Stimulated activated naive B cell treated with anti-CD40 and anti-IgM and Interleukin-4, amounts not matched to agents 10 μg/mL and 1 μg/mL and 100 μg/mL, for 72 hours (primary cell): ENCODE measurements at regions not wholly inside any gene's neighbourhood (a gene's known extent, or its start where the extent isn't known, plus 50 kb on each side); places are given as distances from the start of the nearest gene placed in this dataset.

ENCODE experiments used
- ATAC-seq, 2 donors: fragments of 150-1000 bp; cut with Tn5 transposase; replicated peaks; 2 replicates each; pipeline ENCODE4 v1.10.0; 2021; ENCODE audit warnings: moderate library complexity in 1 of 2
- DNase-seq: peaks from one replicate; pipeline ENCODE4 v3.0.0; 2021
- H3K27ac Mint-ChIP-seq: one replicate; pipeline ENCODE4 v1.8.0; 2022; ENCODE audit warnings: mild to moderate bottlenecking, mixed read lengths
- H3K27me3 Mint-ChIP-seq, 2 donors: one replicate each; pipeline ENCODE4 v1.8.0; 2022; ENCODE audit warnings: mixed read lengths in 2 of 2
- H3K36me3 Mint-ChIP-seq, 2 donors: one replicate each; pipeline ENCODE4 v1.8.0; 2022; ENCODE audit warnings: mixed read lengths in 2 of 2, mild to moderate bottlenecking in 1 of 2
- H3K4me1 Mint-ChIP-seq, 2 donors: one replicate each; pipeline ENCODE4 v1.8.0; 2022; ENCODE audit warnings: mixed read lengths in 2 of 2, mild to moderate bottlenecking in 1 of 2
- H3K4me3 Mint-ChIP-seq, 2 donors: one replicate each; pipeline ENCODE4 v1.8.0; 2022; ENCODE audit warnings: mild to moderate bottlenecking in 2 of 2, mixed read lengths in 2 of 2, moderate library complexity in 1 of 2
- H3K9me3 Mint-ChIP-seq, 2 donors: one replicate each; pipeline ENCODE4 v1.8.0; 2022; ENCODE audit warnings: mixed read lengths in 2 of 2, mild to moderate bottlenecking in 1 of 2

DNA sequence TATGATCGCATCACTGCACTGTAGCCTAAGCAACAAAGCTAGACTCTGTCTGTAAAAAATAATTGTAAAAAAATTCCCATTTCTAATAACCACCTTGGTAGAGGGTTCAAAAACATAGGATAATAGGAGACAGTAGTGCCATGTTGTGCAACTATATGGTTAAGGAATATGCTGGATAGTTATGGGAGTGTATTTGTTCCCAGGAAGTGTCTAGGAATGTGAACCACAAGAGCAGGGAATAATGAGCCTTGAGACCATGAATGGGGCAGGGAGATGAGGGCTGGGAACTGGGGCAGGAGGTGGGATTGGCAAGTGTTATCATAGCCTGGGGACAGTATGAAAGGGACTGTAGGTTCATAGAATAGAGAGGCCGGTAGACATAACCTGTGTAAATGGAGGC lies 50.4 kb downstream of the RUSC2 start:
- no peak overlapping the region for H3K4me3 Mint-ChIP-seq
- H3K4me1 Mint-ChIP-seq, result peaks cover 0 to 7% of the 10 kb centered on the region in 2 donors
- H3K36me3 Mint-ChIP-seq, result no peaks in the 10 kb centered on the region

DNA sequence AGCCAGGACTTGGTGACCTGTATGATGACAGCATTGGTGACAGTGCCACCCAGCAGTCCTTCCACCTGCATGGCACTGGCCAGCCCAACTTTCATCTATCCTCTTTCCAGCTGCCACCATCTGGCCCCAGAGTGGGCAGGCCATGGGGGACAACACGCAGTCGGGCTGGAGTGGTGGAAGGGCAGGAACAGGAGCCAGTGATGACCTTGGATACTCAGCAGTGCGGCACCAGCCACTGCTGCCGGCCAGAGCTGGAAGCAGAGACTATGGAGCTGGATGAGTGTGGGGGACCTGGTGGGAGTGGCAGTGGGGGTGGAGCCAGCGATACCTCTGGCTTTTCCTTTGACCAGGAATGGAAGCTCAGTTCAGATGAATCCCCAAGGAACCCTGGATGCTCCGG lies 56.9 kb downstream of the RUSC2 start:
- Mint-ChIP-seq H3K4me1 (no peaks in the 10 kb centered on the region), H3K4me3 (no peak overlapping the region), H3K9me3 (no peaks in the 10 kb centered on the region), H3K27me3 (peaks cover 0 to 7% of the 10 kb centered on the region in 2 donors), H3K36me3 (no peaks in the 10 kb centered on the region), H3K27ac (no peak overlapping the region)
- DNase-seq (no peak), ATAC-seq (no peak)

More for the DNA sequence above, 50.4 kb downstream of the RUSC2 start:
- H3K9me3 Mint-ChIP-seq, result no peaks in the 10 kb centered on the region
- H3K27ac Mint-ChIP-seq, result no peak overlapping the region
- no peak for DNase-seq
- H3K27me3 Mint-ChIP-seq, result peaks cover 0 to 11% of the 10 kb centered on the region in 2 donors
- no peak for ATAC-seq

DNA sequence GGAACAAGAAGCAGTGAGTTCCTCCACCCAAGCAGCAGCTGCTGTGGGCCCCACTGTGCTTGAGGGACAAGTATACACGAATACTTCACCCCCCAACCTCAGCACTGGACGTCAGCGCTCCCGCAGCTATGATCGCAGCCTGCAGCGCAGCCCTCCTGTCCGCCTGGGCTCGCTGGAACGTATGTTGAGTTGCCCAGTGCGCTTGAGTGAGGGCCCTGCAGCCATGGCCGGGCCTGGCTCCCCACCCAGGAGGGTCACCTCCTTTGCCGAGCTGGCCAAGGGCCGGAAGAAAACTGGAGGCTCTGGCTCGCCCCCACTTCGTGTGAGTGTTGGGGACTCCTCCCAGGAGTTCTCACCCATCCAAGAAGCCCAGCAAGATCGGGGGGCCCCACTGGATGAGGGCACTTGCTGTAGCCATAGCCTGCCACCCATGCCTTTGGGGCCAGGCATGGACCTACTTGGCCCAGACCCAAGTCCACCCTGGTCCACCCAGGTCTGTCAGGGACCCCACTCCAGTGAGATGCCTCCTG lies 57.1 kb upstream of the TESK1 start:
- ATAC-seq, result no peak
- Mint-ChIP-seq H3K9me3 (no peaks in the 10 kb centered on the region), H3K4me3 (no peak overlapping the region), H3K4me1 (no peaks in the 10 kb centered on the region), H3K27ac (no peak overlapping the region), H3K36me3 (no peaks in the 10 kb centered on the region), H3K27me3 (peaks cover 0 to 7% of the 10 kb centered on the region in 2 donors)
- DNase-seq, result no peak

DNA sequence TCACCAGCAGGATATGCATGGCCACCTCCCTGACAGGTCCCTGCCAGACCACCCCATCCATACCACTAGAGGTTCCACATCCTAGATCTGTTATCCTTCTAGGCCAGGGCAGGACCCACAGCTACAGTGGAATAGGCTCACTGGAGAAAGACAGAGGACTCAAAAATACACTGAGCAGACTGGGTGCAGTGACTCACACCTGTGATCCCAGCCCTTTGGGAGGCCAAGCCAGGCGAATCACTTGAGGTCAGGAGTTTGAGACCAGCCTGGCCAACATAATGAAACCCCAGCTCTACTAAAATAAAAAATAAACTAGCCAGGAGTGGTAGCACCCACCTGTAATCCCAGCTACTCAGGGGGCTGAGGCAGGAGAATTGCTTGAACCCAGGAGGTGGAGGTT lies 56.5 kb upstream of the TESK1 start:
- Mint-ChIP-seq H3K27ac (no peak overlapping the region), H3K4me3 (no peak overlapping the region), H3K27me3 (peaks cover 0 to 7% of the 10 kb centered on the region in 2 donors), H3K9me3 (no peaks in the 10 kb centered on the region), H3K36me3 (no peaks in the 10 kb centered on the region), H3K4me1 (no peaks in the 10 kb centered on the region)
- no peak for ATAC-seq
- DNase-seq, result no peak

DNA sequence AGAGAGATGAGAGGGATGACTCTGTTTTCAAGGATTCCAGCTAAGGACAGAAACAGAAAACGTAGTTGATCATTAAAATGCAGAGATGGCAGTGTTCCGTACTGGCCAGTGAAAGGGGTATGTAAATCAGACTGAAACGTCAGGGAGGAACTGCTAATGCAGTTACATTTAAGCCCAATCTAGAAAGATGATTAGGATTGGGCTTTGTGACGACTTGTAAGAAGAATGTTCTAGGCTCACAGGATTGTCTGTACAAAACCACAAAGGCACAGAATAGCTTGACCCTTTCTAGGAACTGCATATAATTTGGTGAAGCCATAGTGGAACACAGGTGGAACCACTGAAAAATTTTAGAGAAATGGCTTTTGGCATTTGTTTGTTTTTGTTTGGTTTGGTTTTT lies 55.6 kb upstream of the TESK1 start:
- ATAC-seq, result no peak
- Mint-ChIP-seq H3K27me3 (peaks cover 0 to 7% of the 10 kb centered on the region in 2 donors), H3K9me3 (no peaks in the 10 kb centered on the region), H3K4me3 (no peak overlapping the region), H3K27ac (no peak overlapping the region), H3K4me1 (no peaks in the 10 kb centered on the region), H3K36me3 (no peaks in the 10 kb centered on the region)
- DNase-seq, result no peak

DNA sequence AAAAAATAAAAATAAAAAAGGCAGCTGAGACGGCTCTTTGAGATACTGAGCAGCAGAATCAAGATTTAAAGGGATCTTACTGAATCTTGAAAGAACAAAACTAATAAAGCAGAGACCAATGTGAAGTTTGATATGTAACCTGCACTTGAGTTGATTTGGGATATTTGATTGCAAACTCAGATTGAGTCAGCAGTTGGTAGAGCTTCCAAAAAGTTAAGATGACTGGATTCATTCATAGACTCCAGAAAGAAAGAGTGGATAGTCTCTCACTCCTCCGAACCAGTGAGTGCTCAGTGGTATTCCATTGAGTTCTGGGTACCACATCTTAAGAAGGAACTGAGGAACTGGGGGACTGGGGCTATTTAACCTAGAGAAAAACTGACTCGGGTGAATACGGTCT lies 52.7 kb upstream of the TESK1 start:
- ATAC-seq (no peak), DNase-seq (no peak)
- Mint-ChIP-seq H3K27me3 (peaks cover 0 to 7% of the 10 kb centered on the region in 2 donors), H3K36me3 (no peaks in the 10 kb centered on the region), H3K9me3 (no peaks in the 10 kb centered on the region), H3K27ac (no peak overlapping the region), H3K4me1 (peaks cover 0 to 2% of the 10 kb centered on the region in 2 donors), H3K4me3 (no peak overlapping the region)

DNA sequence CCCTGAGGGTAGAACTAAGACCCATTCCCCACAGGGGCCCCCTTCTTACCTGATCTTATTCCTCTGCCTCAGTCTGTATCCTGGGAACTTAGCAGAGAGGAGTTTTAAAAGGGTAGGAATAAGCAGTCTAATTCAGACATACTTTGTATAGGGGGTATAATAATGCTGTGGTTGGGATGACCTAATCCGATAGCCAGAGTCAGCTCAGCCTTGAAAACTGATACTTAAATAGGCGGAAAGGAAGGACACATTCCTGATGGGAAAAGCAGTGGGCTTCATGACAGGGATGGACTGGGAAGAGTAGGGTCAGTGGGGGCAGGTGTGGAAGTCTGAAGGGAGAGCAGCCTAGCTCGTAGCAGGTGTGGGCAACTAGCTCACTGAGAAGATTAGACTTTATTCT lies 52.2 kb upstream of the TESK1 start:
- no peak overlapping the region for H3K4me3 Mint-ChIP-seq
- no peak overlapping the region for H3K27ac Mint-ChIP-seq
- no peak for DNase-seq
- peaks cover 0 to 7% of the 10 kb centered on the region in 2 donors for H3K27me3 Mint-ChIP-seq
- H3K36me3 Mint-ChIP-seq, result no peaks in the 10 kb centered on the region
- peaks cover 0 to 2% of the 10 kb centered on the region in 2 donors for H3K4me1 Mint-ChIP-seq
- ATAC-seq, result no peak
- H3K9me3 Mint-ChIP-seq, result no peaks in the 10 kb centered on the region

DNA sequence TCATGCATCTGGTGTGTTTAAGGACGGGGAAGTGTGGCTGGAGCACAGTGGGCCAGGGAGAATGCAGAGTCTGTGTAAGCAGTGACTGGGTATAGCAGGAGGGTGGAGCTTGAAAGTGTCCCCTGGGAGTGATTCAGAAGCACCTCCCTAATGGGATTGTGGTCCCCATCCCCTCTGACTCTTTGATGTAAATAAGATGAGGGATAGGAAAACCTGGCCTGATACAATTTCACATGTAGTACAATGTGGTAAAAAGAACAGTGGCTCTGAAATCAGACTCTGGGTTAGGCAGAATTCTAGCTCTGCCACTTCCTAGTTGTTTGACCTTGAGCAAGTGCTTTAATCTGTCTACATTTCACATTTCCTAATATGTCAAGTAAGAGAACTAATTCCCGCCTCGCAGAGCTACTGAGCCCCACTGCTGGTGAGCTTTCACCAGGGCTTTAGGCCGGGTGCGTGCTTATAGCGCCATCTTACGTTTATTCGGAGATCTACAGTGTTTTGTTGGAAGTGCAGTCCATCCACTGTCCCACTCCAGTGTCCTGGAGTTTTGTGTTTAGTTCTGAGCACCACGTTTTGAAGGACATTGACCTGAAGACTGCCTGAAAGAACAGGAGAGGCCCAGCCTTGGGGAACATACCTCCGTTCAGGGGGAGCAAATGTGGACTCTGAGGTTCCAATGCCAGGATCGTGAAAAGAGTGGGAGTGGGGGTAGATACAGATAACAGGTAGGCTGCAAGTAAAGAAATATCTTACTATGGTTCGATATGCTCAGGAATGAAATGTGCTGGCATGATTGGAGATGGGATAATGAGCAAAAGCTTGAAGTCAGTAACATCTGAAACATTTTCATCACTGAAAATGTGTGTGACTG lies 51.2 kb upstream of the TESK1 start:
- ATAC-seq (peak; percentile 80 to 84), DNase-seq (no peak)
- peaks cover 0 to under 1% of the 10 kb centered on the region in 2 donors for H3K36me3 Mint-ChIP-seq
- H3K9me3 Mint-ChIP-seq, result no peaks in the 10 kb centered on the region
- H3K27ac Mint-ChIP-seq, result no peak overlapping the region
- H3K4me3 Mint-ChIP-seq, result no peak overlapping the region
- H3K4me1 Mint-ChIP-seq, result peaks cover 2 to 3% of the 10 kb centered on the region in 2 donors
- peaks cover 0 to 7% of the 10 kb centered on the region in 2 donors for H3K27me3 Mint-ChIP-seq

DNA sequence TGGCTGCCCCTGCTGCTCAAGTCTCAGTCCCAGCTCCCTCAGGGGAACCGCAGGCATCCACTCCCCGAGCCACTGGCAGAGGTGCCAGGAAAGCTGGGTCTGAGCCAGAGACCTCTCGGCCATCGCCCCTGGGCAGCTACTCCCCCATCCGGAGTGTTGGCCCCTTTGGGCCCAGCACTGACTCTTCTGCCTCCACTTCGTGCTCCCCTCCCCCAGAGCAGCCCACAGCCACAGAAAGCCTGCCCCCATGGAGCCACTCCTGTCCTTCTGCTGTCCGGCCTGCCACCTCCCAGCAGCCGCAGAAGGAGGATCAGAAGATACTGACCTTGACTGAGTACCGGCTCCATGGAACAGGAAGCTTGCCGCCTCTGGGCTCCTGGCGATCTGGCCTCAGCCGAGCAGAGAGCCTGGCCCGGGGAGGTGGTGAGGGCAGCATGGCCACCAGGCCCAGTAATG lies 49.8 kb upstream of the TESK1 start:
- Mint-ChIP-seq H3K4me3 (no peak overlapping the region), H3K9me3 (no peaks in the 10 kb centered on the region), H3K4me1 (peaks cover 6 to 11% of the 10 kb centered on the region in 2 donors), H3K27ac (no peak overlapping the region), H3K36me3 (peaks cover 0 to 1% of the 10 kb centered on the region in 2 donors), H3K27me3 (peaks cover 0 to 3% of the 10 kb centered on the region in 2 donors)
- ATAC-seq (no peak), DNase-seq (no peak)
